Stimulated activated CD4-positive, alpha-beta T cell treated with anti-CD3 and anti-CD28 coated beads, Interleukin-12 subunit alpha, Interleukin-12 subunit beta, amount 100 ng/mL, for 24 hours (primary cell): ENCODE measurements at regions not wholly inside any gene's neighbourhood (a gene's known extent, or its start where the extent isn't known, plus 50 kb on each side); places are given as distances from the start of the nearest gene placed in this dataset.
A peak's percentile ranks its signal among the peaks of the same experiment; 100 is the strongest.

Experiments
- DNase-seq, 2 experiments: peaks; one replicate each; pipeline ENCODE4 v3.0.0-alpha.2; 2020; ENCODE audit warnings: low read depth in 2 of 2

- no peak for DNase-seq
These were observed 50.3 kb upstream of the FNDC1 start for GRCh38 chr6:159118924-159119323.

- DNase-seq: no peak
These were observed 51.6 kb upstream of the FNDC1 start for GRCh38 chr6:159117563-159117962.

GRCh38 chr6:159117046-159117445 lies 52.2 kb upstream of the FNDC1 start:
- no peak for DNase-seq

GRCh38 chr6:159116343-159116742 lies 52.9 kb upstream of the FNDC1 start:
- DNase-seq: no peak

DNA sequence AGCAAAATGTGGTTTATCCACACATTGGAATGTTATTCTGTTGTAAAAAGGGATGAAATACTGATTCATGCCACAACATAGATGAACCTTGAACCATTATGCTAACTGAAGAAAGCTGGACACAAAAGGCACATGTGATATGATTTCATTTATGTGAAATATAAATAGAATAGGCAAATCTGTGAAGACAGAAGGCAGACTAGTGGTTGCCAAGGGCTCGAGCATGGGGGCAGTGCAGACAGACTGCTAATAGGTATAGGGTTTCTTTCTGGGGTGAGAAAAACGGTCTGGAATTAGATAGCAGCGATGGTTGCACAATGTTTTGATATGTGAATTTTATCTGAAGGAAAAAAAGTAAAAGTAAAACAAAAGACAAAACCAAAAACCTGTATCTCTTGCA lies 54.6 kb upstream of the FNDC1 start:
- no peak for DNase-seq

DNA sequence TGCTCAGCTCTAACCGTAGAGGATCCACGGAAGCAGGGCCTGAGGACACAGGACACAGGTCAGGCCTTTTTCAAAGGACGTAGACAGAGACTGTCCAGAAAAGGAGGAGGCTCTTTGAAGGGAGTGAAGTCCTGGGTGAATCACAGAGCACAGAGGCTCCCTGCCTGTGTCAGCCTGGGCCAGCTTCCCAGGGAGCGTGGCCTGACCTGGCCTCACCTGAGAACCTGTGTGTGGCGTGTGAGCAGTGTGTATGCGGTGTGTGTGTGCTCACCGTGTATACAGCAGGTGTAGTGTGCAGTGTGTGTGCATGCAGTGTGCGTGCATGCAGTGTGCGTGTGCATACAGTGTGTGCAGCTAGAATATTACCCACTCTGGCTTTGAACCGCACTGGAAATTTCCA lies 56.0 kb upstream of the FNDC1 start:
- DNase-seq: no peak

DNA sequence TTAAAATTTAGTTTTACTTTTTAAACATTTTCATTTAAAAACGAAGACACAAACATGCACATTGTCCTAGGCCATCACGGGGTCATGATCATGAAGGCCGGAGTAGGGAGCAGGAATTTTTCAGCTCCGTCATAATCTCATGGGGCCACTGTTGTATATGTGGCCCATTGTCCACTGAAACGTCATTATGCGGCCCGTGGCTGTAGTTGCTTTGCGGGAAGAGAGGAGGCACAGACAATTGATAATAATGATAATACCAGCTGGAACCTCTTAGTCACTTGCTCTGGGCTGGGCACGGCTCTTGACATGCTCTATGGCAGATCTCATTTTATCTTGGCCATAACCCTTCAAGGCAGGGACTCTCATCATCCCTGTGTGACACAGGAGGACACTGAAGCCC lies 56.5 kb upstream of the FNDC1 start:
- no peak for DNase-seq

DNA sequence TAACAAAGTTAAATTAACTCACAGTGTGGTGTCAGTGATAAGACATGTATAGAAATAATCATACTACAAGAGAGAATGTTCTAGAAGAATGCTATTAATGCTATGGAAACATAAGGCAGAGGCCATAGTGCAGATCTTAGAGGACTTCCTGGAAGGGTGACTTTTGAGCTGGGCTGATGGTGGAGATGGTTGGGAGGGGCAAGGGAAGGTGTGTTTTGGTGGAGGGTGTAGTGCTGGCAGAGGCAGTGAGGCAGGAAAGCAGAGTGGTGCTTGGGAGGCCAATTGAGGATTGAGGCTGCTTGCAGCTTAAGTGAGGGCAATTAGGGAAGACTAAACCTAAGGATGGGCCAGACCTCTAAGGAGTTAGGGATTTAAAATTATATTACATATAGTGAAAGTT lies 58.5 kb upstream of the FNDC1 start:
- no peak for DNase-seq

- DNase-seq: no peak
These were observed 59.2 kb upstream of the FNDC1 start for GRCh38 chr6:159110013-159110412.

DNA sequence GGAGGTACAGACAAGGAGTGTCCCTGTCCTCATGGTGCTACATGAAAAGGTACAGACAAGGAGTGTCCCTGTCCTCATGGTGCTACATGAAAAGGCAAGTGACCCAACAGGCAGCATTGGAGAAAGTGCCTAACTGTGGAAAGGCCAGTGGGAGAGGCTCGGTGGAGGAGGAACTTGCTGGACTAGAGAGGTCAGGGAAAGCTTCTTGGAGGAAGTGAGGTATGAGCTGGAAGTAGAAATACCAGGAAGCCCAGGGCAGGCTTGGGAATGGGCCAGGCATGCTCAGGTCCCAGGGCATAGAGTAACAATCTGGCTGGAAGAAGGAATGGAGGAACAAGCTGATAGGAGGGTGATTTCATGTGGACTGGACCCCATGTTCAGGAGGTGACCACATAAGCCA lies 59.8 kb upstream of the FNDC1 start:
- no peak for DNase-seq

DNA sequence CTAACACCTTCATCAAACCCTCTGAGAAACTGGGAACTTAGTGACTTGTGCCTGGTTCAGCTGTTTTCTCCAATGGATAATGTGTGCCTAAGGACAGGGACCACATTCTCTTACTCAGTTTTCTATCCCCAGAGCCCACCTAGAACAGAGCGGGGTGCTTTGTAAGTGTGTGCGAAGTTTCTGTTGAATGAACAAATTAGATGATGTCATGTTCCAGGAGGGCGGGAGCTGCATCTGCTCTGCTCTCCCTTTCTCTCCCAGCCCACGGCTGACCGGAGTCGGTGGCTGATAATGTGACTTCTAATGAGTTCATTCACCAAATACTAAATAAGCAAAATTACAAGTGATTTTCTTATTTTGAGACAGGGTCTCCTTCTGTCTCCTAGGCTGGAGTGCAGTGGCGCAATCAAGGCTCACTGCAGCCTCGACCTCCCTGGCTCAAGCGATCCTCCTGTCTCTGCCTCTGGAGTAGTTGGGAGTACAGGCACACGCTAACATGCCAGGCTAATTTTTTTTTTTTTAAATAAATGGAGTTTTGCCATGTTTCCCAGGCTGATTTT lies 60.7 kb upstream of the FNDC1 start:
- no peak for DNase-seq

DNA sequence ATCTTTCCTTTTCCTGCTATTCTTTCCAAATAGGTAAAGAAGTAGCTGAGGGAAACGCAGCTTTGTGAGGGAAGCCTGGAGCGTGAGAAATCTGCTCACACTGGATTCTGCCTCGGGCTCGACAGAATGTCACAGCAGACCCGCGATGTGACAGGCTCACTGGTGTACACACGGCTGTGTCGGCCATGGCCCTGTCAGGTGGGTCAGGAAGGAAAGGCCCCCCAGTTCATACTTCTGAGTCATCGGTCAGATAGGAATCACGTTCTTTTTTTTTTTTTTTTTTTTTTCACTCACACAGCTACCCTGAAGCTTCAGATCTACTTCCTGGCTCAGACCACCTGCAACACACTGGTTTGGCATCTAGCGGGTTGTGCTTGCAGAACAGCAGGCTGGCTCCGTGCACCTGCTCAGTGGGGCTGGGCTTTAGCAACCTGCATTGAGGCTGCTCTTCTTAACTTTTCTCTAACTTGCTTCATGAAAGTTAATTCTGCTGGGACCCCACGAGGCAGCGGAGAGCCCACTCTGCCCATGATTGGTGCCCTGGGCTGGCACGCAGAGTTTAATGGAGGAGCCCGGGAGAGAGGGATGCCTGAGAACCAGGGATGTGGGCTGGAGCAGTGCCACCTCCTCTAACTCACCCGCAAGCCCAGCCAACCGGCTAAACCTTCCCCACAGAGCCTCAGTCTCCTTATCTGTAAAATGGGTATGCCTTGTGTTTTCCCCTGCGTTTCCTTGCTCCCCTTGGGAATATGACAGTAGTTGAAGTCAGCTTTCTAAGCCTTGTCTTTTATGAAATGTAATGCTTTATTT lies 61.5 kb upstream of the FNDC1 start:
- no peak for DNase-seq

GRCh38 chr6:159106627-159107241 lies 61.9 kb upstream of the TAGAP start:
- DNase-seq: peak; percentile 82 to 92

- DNase-seq: no peak
These were observed 60.9 kb upstream of the TAGAP start for GRCh38 chr6:159105716-159106115.

DNA sequence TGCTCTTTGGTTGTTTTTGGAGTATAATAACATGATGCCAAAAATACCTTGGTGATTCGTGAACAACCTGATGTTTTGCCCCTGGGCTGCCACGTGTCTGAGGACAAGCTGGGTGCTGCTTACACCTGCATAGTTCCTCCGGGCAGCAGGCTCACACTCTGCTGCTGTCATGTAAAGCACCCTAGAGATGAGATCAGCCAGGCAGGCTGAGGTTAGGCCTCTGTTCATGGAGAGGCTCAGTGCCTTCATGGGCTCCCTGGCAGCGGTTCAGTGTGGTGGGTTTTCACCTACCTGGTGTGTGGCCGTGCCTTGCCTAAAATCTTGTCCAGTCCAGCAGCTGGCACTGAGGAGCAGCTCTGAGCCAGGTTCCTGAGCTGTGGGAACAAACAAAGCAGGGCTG lies 60.1 kb upstream of the TAGAP start:
- no peak for DNase-seq

DNA sequence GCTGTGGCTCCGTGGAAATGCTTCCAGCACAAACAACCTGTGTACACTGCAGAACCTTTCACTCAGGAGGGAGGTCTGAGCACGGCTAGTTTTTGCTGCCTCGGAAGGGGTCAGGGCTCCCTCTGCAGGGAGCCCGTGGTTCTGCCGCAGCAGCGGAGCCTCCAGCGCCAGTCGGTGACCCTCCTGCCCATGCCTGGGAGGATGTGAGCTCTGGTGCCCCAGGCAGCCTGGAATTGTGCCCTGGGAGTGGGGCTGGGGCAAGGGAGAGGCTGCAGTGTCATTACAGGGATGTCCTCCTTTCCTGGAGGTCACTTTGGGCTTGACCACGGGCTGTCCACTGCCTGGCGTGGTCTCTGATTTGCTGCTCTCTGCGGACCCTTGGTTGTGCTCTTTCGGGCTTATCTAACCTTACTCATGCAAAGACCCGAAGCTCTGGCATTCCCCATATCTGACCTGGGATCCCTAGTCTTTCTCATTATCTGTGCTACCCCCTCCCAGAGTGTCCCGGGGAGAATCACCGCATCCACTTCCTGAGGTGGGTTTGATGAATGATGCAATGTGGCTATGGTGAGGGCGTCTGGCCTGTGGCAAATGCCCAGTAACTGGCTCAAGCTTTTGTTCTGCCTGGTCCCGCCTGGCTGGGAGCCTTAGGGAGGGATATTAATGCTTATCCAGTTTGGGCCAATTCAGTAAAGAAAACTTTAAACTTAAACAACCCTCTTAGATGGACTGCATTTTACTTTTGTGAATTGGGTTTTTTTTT lies 59.6 kb upstream of the TAGAP start:
- peak; percentile 63 to 67 for DNase-seq

DNA sequence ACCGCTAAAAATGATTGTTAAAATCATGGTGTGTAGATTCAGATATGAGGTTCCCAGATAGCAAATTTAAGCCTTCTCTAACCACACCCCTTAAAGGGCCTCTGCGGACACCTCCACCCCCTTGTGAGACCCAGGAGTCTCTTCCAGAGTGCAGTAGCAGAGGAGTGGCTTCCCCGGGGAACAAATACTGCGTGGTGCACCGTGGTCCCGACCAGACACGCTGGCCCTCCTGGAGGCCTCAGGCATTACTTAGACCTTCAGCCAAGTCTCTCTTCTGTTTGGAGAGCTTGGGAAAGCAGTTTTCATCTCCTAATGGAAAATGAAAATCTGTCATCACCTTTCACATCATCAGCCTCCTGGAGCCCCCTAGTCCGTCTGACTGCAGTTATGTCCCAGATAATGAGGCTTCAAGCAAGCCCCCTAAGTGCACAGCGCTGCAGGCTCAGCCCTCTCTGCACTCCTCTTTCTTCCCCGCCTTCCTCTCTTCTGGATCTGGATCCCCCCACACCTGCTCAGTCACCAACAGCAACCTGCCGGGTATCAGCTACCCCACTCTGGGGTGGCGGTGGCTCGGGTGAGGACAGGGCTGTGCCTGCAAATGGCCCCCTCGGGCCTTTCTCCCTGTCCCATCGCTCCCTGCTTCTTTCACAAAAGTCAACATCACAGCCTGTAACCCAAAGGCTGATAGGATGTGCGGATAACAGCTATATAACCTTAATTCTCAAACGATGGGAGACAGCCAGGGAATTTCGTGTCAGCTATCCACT lies 58.8 kb upstream of the TAGAP start:
- no peak for DNase-seq

GRCh38 chr6:159102373-159103160 lies 57.8 kb upstream of the TAGAP start:
- DNase-seq: no peak

GRCh38 chr6:159101656-159102055 lies 56.9 kb upstream of the TAGAP start:
- no peak for DNase-seq

GRCh38 chr6:159100395-159101182 lies 55.8 kb upstream of the TAGAP start:
- DNase-seq: no peak
